ENCODE measurements at regions not wholly inside any gene's neighbourhood (a gene's known extent, or its start where the extent isn't known, plus 50 kb on each side); places are given as distances from the start of the nearest gene placed in this dataset.
"Not testable (repeated sequence)": the region's sequence is repeated elsewhere in the genome, so short reads cannot be mapped to it uniquely, and the experiment has no call there.

DNA sequence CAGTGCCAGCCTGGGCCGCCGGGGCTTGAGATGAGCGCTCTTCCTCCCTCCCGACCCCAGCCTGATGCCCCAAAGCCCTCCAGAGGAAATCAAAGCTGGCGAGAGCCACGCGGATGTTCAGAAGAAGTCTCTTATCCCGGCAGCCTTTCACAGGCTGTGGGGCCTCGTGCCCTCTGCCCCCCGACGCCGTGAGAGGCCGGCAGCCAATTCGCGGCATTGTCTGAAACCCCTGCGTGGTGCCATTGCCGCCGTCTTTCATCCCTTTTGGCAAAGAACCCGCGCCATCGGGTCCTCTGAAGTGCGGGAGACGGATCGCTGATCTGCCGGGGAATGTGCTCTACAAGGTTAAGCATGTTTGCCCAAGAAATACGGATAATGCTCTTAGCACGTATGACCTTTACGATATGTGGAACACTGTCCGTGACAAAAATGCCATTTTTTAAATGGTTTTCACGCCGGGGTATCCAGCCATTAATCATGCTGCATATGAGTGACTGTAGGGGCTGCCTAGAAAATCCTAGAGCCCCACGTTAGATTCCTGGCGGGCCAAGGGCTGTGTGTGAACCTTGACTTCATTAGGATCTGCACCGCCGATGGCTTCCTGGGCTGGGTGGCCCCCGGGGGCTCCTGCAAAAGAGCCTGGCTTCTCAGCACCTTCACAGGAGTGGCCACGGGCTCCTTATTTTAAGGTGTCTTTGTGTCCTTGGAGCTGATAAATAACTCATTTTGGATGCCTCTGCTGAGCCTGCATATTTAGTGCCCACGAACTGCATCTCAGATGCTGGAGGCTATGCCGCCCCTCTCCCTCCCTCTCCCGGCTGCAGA, 165.1 kb upstream of the TNRC6C start:
- no peak for DNase-seq (ENCODE audit: low read depth in 2 of 2)

- no peak for DNase-seq (ENCODE audit: low read depth in 2 of 2)
Observed at GRCh38 chr17:77793971-77794235, 164.6 kb upstream of the TNRC6C start.

GRCh38 chr17:77794846-77795245, 163.7 kb upstream of the TNRC6C start:
- DNase-seq (ENCODE audit: low read depth in 2 of 2), result no peak

GRCh38 chr17:77795685-77796084, 162.8 kb upstream of the TNRC6C start:
- DNase-seq (ENCODE audit: low read depth in 2 of 2), result no peak

DNA sequence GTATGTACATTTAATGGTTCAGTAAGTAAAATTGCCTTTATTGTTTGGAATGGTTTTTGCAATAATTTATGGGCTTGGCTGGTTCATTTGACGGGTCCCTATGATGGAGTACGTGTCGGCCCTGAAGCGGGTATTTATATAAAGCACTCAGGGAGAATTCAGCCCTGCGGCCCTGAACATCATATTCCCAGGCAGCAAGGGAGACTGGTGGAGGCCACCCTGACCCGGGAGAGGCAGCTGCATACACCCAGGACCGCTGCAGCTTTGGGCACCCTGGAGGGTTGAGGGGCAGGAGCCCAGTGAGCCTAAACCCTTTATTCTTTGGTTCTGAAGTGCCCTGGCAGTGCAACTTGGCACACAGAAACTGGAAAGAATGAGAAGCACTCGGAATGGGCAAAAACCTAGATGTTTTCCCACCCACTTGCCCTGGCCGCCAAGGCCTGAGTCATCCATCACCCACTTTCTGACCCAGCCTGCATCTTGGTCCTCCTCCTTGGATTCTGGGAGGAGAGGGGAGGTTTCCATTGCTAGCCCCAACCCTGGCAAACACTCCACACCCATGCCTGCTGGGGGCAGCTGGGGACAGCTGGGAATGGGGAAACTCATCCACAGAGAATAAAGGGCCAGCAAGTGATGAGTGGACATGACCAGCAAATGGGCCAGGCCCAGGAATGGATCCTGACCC, 162.2 kb upstream of the TNRC6C start:
- no peak for DNase-seq (ENCODE audit: low read depth in 2 of 2)

DNA sequence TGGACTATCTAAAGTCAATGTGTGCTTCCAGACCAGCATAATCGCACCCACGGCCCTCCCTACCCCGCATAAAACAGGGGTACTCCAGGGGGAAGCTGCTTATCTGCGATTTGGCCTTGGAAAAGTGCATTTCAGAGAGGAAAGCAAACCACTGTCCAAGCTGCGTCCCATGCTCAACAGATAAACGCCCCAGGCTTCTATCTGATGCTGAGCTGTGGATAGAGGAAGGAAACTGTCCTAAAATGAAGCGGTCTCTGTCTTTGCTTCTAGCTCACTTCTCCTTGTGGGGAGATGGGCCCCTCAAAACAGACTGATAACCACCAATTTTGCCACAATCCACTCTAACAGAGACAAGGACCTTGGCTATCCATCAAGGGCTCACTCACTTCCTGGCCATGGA, 160.5 kb upstream of the TNRC6C start:
- no peak for DNase-seq (ENCODE audit: low read depth in 2 of 2)

GRCh38 chr17:77798481-77798880, 160.0 kb upstream of the TNRC6C start:
- DNase-seq (ENCODE audit: low read depth in 2 of 2), result no peak

DNA sequence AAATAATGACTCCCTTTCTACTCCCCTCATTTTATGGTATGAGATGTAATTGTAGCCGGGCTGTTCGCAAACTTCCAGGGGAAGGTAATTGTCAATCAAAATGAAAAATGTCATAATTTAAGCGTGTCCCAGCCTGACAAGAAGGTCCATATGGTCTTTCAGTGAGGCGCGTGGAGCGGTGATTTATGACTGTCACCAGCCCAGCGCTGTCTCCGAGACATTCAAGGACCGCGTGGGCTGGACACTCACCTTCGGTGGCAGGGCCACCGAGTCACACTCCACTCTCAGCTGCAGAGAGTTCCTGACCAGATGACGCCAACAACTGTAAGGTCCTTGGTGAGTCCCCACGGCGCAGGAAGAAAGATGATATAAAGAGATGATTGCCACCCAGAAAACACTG, 157.7 kb upstream of the TNRC6C start:
- no peak for DNase-seq (ENCODE audit: low read depth in 2 of 2)

- DNase-seq (ENCODE audit: low read depth in 2 of 2), result no peak
Observed at GRCh38 chr17:77801545-77802332, 156.8 kb upstream of the TNRC6C start.

DNA sequence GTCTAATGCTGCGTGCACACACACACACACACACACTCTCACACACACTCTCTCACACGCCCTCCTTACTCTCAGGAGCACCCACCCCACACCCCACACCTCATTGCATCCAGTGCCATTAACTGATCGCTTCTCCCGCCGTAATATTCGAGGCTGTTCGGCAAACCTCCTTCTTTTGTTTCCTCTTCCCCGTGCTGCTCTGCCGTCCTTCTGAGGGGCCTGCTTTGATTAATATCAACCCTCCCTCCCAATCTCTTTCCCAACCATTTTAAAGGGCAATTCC, 156.2 kb upstream of the TNRC6C start:
- DNase-seq (ENCODE audit: low read depth in 2 of 2), result no peak

GRCh38 chr17:77802811-77803220, 155.7 kb upstream of the TNRC6C start:
- no peak for DNase-seq (ENCODE audit: low read depth in 2 of 2)

DNA sequence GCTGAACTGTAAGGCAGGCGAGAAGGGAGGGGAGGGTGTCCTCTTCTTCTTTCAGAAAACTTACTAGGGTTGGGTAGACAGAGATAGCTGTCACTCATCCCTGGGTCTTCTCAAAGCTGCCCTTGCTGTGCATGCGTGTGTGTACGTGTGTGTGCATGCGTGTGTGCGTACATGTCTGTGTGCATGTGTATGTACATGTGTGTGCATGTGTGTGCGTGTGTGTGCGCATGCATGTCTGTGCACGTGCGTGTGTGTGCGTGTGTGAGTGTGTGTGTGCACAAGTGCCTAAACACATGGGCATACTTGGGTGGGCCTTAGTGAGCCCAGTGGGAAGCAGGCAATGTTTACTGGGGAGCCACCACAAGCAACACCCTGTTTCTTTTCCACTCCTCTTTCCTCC, 154.8 kb upstream of the TNRC6C start:
- DNase-seq (ENCODE audit: low read depth in 2 of 2), result no peak

- DNase-seq (ENCODE audit: low read depth in 2 of 2), result no peak
Observed at GRCh38 chr17:77804796-77805426, 153.6 kb upstream of the TNRC6C start.

GRCh38 chr17:77805970-77806369, 152.5 kb upstream of the TNRC6C start:
- not testable (repeated sequence) for DNase-seq (ENCODE audit: low read depth in 2 of 2)

DNA sequence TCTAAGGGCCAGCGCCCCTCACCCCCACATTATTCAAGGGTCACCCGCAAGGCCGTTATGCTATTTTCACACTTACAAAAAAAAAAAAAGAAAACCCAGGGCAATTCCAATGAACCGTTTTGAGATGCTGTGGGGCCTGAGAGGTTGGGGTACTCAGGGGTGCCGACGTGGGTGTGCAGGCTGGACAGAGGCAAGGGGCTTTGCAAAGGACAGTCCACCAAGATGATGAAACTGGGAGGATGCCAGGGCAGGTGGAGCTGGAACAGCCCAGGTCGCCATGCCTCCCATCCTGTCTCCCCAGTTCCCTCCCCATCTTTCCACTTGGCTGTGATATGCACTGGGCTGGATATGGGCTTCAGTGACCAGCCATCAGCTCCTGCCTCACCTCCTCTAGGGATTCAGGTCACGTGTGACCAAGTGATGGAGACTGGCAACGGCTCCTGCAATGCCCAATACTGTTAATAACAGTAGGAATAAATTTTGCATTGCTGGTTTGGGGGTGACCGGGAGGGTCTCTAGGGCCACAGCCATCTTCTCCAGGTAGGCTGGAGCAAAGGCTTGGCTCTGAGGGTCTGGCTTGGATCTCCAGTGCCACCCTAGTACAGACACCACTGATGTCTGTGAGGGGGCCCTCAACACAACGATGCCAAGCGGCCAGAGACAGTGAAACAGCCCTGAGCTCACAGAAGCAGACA, 151.3 kb upstream of the TNRC6C start:
- no peak for DNase-seq (ENCODE audit: low read depth in 2 of 2)

- DNase-seq (ENCODE audit: low read depth in 2 of 2), result no peak
Observed at GRCh38 chr17:77807746-77808441, 150.6 kb upstream of the TNRC6C start.

- no peak for DNase-seq (ENCODE audit: low read depth in 2 of 2)
Observed at GRCh38 chr17:77808686-77809425, 149.6 kb upstream of the TNRC6C start.

DNA sequence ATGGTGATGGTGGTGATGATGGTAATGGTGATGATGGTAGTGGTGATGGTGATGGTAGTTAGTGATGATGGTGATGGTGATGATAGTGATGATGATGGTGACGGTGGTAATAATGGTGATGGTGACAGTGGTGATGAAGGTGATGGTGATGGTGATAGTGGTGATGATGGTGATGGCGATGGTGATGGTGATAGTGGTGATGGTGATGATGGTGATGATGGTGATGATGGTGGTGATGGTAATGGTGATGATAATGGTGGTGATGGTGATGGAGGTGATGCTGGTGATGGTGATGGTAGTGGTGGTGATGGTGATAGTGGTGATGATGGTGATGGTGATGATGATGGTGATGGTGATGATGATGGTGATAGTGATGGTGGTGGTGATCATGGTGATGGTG, 148.7 kb upstream of the TNRC6C start:
- no peak for DNase-seq (ENCODE audit: low read depth in 2 of 2)

GRCh38 chr17:77810536-77810935, 148.0 kb upstream of the TNRC6C start:
- DNase-seq (ENCODE audit: low read depth in 2 of 2), result no peak

GRCh38 chr17:77811521-77811920, 147.0 kb upstream of the TNRC6C start:
- DNase-seq (ENCODE audit: low read depth in 2 of 2), result no peak
